GM13976 (cell line): ENCODE measurements at regions not wholly inside any gene's neighbourhood (a gene's known extent, or its start where the extent isn't known, plus 50 kb on each side); places are given as distances from the start of the nearest gene placed in this dataset.

Experiments
- DNase-seq: peaks from one replicate; pipeline ENCODE4 v3.0.0; 2012; ENCODE audit warnings: low spot score
- in situ Hi-C: fragments of 300-500 bp; cut with MboI; formaldehyde crosslinking; loops from one replicate; pipeline ENCODE4 v1.12.0; 2022; ENCODE audit warnings: low sequenced_read_pairs, mixed read lengths, inconsistent platforms; ENCODE audit not compliant: unreplicated experiment
- TF ChIP-seq, protein P1 (sequence below): IDR thresholded peaks from 2 replicates; pipeline ENCODE4 v1.5.1; 2012; ENCODE audit warnings: borderline replicate concordance, mild to moderate bottlenecking; ENCODE audit not compliant: insufficient read depth; ENCODE audit errors: extremely low read depth, missing control alignments, control extremely low read depth

DNA sequence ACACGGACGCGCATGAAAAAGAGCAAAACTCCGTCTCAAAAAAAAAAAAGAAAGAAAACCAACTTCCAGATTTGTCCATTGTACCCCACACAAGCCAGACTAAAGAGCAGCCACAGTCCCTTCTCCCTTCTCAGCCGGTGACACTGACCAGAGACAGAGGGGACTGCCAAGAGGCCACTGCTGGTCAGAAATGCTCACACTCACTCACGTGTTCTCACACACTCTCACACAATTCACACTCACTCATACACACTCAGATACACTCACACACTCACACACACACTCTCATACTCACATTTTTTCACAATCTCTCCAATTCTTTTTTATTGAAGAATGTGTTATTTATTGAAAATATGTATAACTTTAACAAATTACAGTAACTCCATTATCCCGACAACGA lies 90.8 kb upstream of the RAB4A start:
- in situ Hi-C loops: no loop called here

DNA sequence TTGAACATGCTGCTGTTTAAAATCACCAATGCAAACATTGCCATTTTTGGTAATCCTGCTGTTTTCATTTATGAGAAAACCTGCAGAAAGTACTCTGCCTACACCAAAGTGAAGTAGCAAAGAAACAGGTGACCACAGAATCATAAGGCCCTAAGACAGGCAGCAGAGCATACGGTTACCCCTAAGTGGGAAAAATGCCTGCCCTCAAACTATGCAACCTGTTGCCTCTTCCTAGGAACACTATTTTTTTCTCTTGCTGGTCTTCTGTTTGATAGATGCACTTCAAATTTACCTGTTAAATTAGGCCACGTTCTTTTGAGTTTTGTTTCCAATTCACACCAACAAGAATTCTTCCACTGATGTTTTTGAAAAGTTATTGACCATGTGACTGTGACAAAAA lies 89.5 kb upstream of the RAB4A start:
- TF ChIP-seq, protein P1, sequence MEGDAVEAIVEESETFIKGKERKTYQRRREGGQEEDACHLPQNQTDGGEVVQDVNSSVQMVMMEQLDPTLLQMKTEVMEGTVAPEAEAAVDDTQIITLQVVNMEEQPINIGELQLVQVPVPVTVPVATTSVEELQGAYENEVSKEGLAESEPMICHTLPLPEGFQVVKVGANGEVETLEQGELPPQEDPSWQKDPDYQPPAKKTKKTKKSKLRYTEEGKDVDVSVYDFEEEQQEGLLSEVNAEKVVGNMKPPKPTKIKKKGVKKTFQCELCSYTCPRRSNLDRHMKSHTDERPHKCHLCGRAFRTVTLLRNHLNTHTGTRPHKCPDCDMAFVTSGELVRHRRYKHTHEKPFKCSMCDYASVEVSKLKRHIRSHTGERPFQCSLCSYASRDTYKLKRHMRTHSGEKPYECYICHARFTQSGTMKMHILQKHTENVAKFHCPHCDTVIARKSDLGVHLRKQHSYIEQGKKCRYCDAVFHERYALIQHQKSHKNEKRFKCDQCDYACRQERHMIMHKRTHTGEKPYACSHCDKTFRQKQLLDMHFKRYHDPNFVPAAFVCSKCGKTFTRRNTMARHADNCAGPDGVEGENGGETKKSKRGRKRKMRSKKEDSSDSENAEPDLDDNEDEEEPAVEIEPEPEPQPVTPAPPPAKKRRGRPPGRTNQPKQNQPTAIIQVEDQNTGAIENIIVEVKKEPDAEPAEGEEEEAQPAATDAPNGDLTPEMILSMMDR: no peak
- in situ Hi-C loops: no loop called here
- no peak for DNase-seq

More for the DNA sequence above, 90.8 kb upstream of the RAB4A start:
- TF ChIP-seq, protein P1: no peak
- DNase-seq: no peak

DNA sequence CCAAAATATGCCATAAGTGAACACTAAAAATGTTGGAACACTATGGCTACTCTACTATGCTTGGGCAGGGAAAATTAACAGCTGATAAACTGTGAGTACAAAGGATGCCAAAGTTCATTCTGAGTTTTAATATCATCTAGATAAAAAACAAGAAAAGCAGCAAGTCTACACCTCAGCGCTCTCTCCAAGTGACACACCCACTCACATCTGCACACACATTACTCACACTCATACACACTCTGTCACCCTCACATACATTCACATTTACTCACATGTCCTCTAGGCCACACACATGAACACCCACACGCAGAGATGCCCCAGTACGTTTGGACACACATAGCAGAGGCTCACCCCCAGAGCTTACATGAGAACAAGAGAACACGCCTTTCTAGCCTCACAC lies 87.3 kb upstream of the RAB4A start:
- in situ Hi-C loops: no loop called here
- DNase-seq: no peak
- TF ChIP-seq, protein P1: no peak

GRCh38 chr1:229184066-229184465 lies 86.8 kb upstream of the RAB4A start:
- in situ Hi-C loops: no loop called here
- DNase-seq: no peak
- TF ChIP-seq, protein P1: no peak

DNA sequence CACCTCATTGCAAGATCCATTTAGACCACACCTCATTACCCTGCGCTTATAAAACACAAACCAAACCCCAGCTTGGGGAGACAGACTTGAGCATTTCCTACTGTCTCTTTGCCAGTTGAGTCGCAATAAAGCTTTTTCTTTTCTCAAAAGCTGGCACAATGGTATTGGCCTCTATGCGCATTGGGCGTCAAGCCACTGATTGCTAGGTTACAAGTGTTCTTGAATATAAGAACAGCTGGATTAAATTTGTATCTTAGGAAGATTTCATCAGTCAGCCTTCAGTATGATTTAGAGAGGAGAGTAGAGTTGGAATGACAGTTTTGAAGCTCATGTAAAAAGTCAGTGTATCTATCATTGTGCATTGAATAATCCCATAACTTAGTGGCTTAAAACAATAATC lies 84.9 kb upstream of the RAB4A start:
- no peak for DNase-seq
- TF ChIP-seq, protein P1: no peak
- in situ Hi-C loops: no loop called here

DNA sequence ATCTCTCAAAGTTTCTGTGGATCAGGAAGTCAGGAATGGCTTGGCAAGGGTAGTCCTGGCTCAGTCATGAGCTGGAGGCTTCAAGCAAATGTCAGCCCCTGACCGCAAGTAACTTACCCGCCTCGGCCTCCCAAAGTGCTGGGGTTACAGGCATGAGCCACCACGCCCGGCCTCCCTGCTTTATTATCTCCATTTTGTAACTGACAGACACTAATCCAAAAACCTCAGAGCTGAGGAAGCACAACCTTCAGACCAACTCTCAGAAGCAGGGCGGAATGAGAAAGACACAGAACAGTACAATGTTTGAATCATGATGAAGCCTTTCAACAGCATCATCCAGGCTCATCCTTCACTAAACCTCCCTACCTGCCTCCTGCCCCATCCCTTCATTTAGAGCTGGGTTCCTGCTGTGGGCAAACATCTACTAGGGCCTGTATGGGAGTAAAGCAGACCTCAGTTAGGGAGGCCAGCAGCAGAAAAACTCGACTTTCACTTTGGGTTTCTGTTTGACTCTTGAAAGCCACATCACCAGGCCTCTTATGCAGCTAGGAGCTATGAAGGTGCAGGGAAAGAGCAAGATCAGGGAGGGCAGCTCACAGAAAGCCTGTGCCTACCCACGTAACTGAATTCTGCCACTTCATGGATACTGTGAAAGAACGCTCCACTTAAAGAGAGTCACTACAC lies 84.4 kb upstream of the RAB4A start:
- peak; percentile 77 for DNase-seq
- in situ Hi-C loops: no loop called here
- TF ChIP-seq, protein P1: no peak
